ENCODE measurements at regions not wholly inside any gene's neighbourhood (a gene's known extent, or its start where the extent isn't known, plus 50 kb on each side); places are given as distances from the start of the nearest gene placed in this dataset.

GRCh38 chr17:77901481-77901880 lies 57.0 kb upstream of the TNRC6C start:
- Histone ChIP-seq H2BK15ac (replicated peaks; ENCODE audit: low read depth) (no peak overlapping the region), H3K27me3 (ENCODE audit: insufficient read depth, low read length, poor library complexity) (no peaks in the 10 kb centered on the region), H3K18ac (ENCODE audit: low read length) (no peak overlapping the region), H3K36me3 (ENCODE audit: control insufficient read depth, insufficient read depth, low read length) (no peaks in the 10 kb centered on the region), H3K4me3 (ENCODE audit: low read length) (no peak overlapping the region), H3K23ac (ENCODE audit: low read length) (no peak overlapping the region), H3K9ac (ENCODE audit: low read length) (no peak overlapping the region), H2BK120ac (ENCODE audit: low read depth, low read length) (no peak overlapping the region), H3K27ac (ENCODE audit: low read depth, low read length) (no peak overlapping the region), H3K4me2 (ENCODE audit: low read length) (no peak overlapping the region), H3K56ac (ENCODE audit: low read length) (no peak overlapping the region), H3K4ac (ENCODE audit: low read depth, low read length) (no peak overlapping the region), H3K4me1 (ENCODE audit: control insufficient read depth, low read depth, low read length) (no peaks in the 10 kb centered on the region), H2AK5ac (ENCODE audit: low read length) (no peak overlapping the region), H3K79me2 (ENCODE audit: control insufficient read depth, insufficient read depth, low read length) (no peaks in the 10 kb centered on the region), H4K5ac (ENCODE audit: low read length) (no peak overlapping the region), H2BK5ac (ENCODE audit: low read length) (no peak overlapping the region), H4K8ac (ENCODE audit: low read depth, low read length) (no peak overlapping the region), H3K79me1 (ENCODE audit: low read length) (no peaks in the 10 kb centered on the region)
- no peak for DNase-seq
- WGBS (ENCODE audit: extremely low coverage, insufficient coverage, low lambda C conversion rate): no CpG with 5 or more reads among the region's 2 CpGs

- Histone ChIP-seq H3K56ac (ENCODE audit: low read length) (no peak overlapping the region), H3K27ac (ENCODE audit: low read depth, low read length) (no peak overlapping the region), H3K4me1 (ENCODE audit: control insufficient read depth, low read depth, low read length) (no peaks in the 10 kb centered on the region), H3K9ac (ENCODE audit: low read length) (no peak overlapping the region), H4K5ac (ENCODE audit: low read length) (no peak overlapping the region), H3K79me2 (ENCODE audit: control insufficient read depth, insufficient read depth, low read length) (no peaks in the 10 kb centered on the region), H2AK5ac (ENCODE audit: low read length) (no peak overlapping the region), H2BK120ac (ENCODE audit: low read depth, low read length) (no peak overlapping the region), H3K4me2 (ENCODE audit: low read length) (no peak overlapping the region), H3K79me1 (ENCODE audit: low read length) (no peaks in the 10 kb centered on the region), H2BK15ac (replicated peaks; ENCODE audit: low read depth) (no peak overlapping the region), H3K36me3 (ENCODE audit: control insufficient read depth, insufficient read depth, low read length) (no peaks in the 10 kb centered on the region), H3K23ac (ENCODE audit: low read length) (no peak overlapping the region), H3K4me3 (ENCODE audit: low read length) (no peak overlapping the region), H3K27me3 (ENCODE audit: insufficient read depth, low read length, poor library complexity) (no peaks in the 10 kb centered on the region), H4K8ac (ENCODE audit: low read depth, low read length) (no peak overlapping the region), H2BK5ac (ENCODE audit: low read length) (no peak overlapping the region), H3K4ac (ENCODE audit: low read depth, low read length) (no peak overlapping the region), H3K18ac (ENCODE audit: low read length) (no peak overlapping the region)
- no peak for DNase-seq
- no CpG with 5 or more reads among the region's 14 CpGs for WGBS (ENCODE audit: extremely low coverage, insufficient coverage, low lambda C conversion rate)
Measured at GRCh38 chr17:77905266-77905665, 53.2 kb upstream of the TNRC6C start.

GRCh38 chr17:77905766-77906165 lies 52.7 kb upstream of the TNRC6C start:
- Histone ChIP-seq H3K56ac (ENCODE audit: low read length) (no peak overlapping the region), H3K18ac (ENCODE audit: low read length) (no peak overlapping the region), H3K27ac (ENCODE audit: low read depth, low read length) (no peak overlapping the region), H3K79me1 (ENCODE audit: low read length) (no peaks in the 10 kb centered on the region), H2BK5ac (ENCODE audit: low read length) (no peak overlapping the region), H2BK15ac (replicated peaks; ENCODE audit: low read depth) (no peak overlapping the region), H3K4me3 (ENCODE audit: low read length) (no peak overlapping the region), H3K9ac (ENCODE audit: low read length) (no peak overlapping the region), H3K36me3 (ENCODE audit: control insufficient read depth, insufficient read depth, low read length) (no peaks in the 10 kb centered on the region), H4K5ac (ENCODE audit: low read length) (no peak overlapping the region), H3K4me1 (ENCODE audit: control insufficient read depth, low read depth, low read length) (no peaks in the 10 kb centered on the region), H3K4me2 (ENCODE audit: low read length) (no peak overlapping the region), H2BK120ac (ENCODE audit: low read depth, low read length) (no peak overlapping the region), H3K79me2 (ENCODE audit: control insufficient read depth, insufficient read depth, low read length) (no peaks in the 10 kb centered on the region), H3K4ac (ENCODE audit: low read depth, low read length) (no peak overlapping the region), H3K23ac (ENCODE audit: low read length) (no peak overlapping the region), H3K27me3 (ENCODE audit: insufficient read depth, low read length, poor library complexity) (no peaks in the 10 kb centered on the region), H4K8ac (ENCODE audit: low read depth, low read length) (no peak overlapping the region), H2AK5ac (ENCODE audit: low read length) (no peak overlapping the region)
- WGBS (ENCODE audit: extremely low coverage, insufficient coverage, low lambda C conversion rate): no CpG with 5 or more reads among the region's 9 CpGs
- DNase-seq: no peak

GRCh38 chr17:77906377-77906871 lies 52.1 kb upstream of the TNRC6C start:
- no peak overlapping the region for H3K18ac ChIP-seq (ENCODE audit: low read length)
- H3K4ac ChIP-seq (ENCODE audit: low read depth, low read length): no peak overlapping the region
- no peak overlapping the region for H4K5ac ChIP-seq (ENCODE audit: low read length)
- no peak overlapping the region for H2AK5ac ChIP-seq (ENCODE audit: low read length)
- H3K27me3 ChIP-seq (ENCODE audit: insufficient read depth, low read length, poor library complexity): no peaks in the 10 kb centered on the region
- no peak overlapping the region for H2BK15ac ChIP-seq (replicated peaks; ENCODE audit: low read depth)
- H2BK120ac ChIP-seq (ENCODE audit: low read depth, low read length): no peak overlapping the region
- H3K9ac ChIP-seq (ENCODE audit: low read length): no peak overlapping the region
- no peak overlapping the region for H3K4me3 ChIP-seq (ENCODE audit: low read length)
- no peak overlapping the region for H4K8ac ChIP-seq (ENCODE audit: low read depth, low read length)
- no peaks in the 10 kb centered on the region for H3K36me3 ChIP-seq (ENCODE audit: control insufficient read depth, insufficient read depth, low read length)
- H3K4me2 ChIP-seq (ENCODE audit: low read length): no peak overlapping the region
- no peak for DNase-seq
- H3K4me1 ChIP-seq (ENCODE audit: control insufficient read depth, low read depth, low read length): no peaks in the 10 kb centered on the region
- H3K79me1 ChIP-seq (ENCODE audit: low read length): no peaks in the 10 kb centered on the region
- H3K23ac ChIP-seq (ENCODE audit: low read length): no peak overlapping the region
- H3K79me2 ChIP-seq (ENCODE audit: control insufficient read depth, insufficient read depth, low read length): no peaks in the 10 kb centered on the region
- no peak overlapping the region for H3K27ac ChIP-seq (ENCODE audit: low read depth, low read length)
- H2BK5ac ChIP-seq (ENCODE audit: low read length): no peak overlapping the region
- no peak overlapping the region for H3K56ac ChIP-seq (ENCODE audit: low read length)
- WGBS (ENCODE audit: extremely low coverage, insufficient coverage, low lambda C conversion rate): no CpG with 5 or more reads among the region's 10 CpGs

GRCh38 chr17:77907497-77908461 lies 50.7 kb upstream of the TNRC6C start:
- no peak overlapping the region for H3K4ac ChIP-seq (ENCODE audit: low read depth, low read length)
- no peaks in the 10 kb centered on the region for H3K36me3 ChIP-seq (ENCODE audit: control insufficient read depth, insufficient read depth, low read length)
- no peak overlapping the region for H3K9ac ChIP-seq (ENCODE audit: low read length)
- no CpG with 5 or more reads among the region's 23 CpGs for WGBS (ENCODE audit: extremely low coverage, insufficient coverage, low lambda C conversion rate)
- H2BK120ac ChIP-seq (ENCODE audit: low read depth, low read length): no peak overlapping the region
- H2BK15ac ChIP-seq (replicated peaks; ENCODE audit: low read depth): no peak overlapping the region
- H3K23ac ChIP-seq (ENCODE audit: low read length): no peak overlapping the region
- H3K56ac ChIP-seq (ENCODE audit: low read length): no peak overlapping the region
- no peak overlapping the region for H4K8ac ChIP-seq (ENCODE audit: low read depth, low read length)
- H3K79me1 ChIP-seq (ENCODE audit: low read length): no peaks in the 10 kb centered on the region
- no peaks in the 10 kb centered on the region for H3K4me1 ChIP-seq (ENCODE audit: control insufficient read depth, low read depth, low read length)
- H2BK5ac ChIP-seq (ENCODE audit: low read length): no peak overlapping the region
- DNase-seq: no peak
- H2AK5ac ChIP-seq (ENCODE audit: low read length): no peak overlapping the region
- no peak overlapping the region for H3K18ac ChIP-seq (ENCODE audit: low read length)
- no peaks in the 10 kb centered on the region for H3K27me3 ChIP-seq (ENCODE audit: insufficient read depth, low read length, poor library complexity)
- no peak overlapping the region for H3K4me2 ChIP-seq (ENCODE audit: low read length)
- H3K27ac ChIP-seq (ENCODE audit: low read depth, low read length): no peak overlapping the region
- no peaks in the 10 kb centered on the region for H3K79me2 ChIP-seq (ENCODE audit: control insufficient read depth, insufficient read depth, low read length)
- no peak overlapping the region for H3K4me3 ChIP-seq (ENCODE audit: low read length)
- H4K5ac ChIP-seq (ENCODE audit: low read length): no peak overlapping the region

All from mesendoderm (in vitro differentiated cells).